Neural cell (in vitro differentiated cells): ENCODE measurements at regions not wholly inside any gene's neighbourhood (a gene's known extent, or its start where the extent isn't known, plus 50 kb on each side); places are given as distances from the start of the nearest gene placed in this dataset.

Experiments
- EP300 ChIP-seq: fragments of 450-650 bp; conservative IDR thresholded peaks from 2 replicates; pipeline ENCODE4 v1.6.1; 2014; ENCODE audit warnings: antibody characterized with exemption, mild to moderate bottlenecking, moderate library complexity; ENCODE audit not compliant: poor library complexity, severe bottlenecking
- EZH2 ChIP-seq: fragments of 200-600, 300-800 bp; shearing (Covaris generic), sonication (generic); IDR thresholded peaks from 2 replicates; pipeline ENCODE4 v1.6.1; 2014; ENCODE audit warnings: antibody characterized with exemption, low read length, borderline replicate concordance, mild to moderate bottlenecking; ENCODE audit not compliant: insufficient read depth, poor library complexity, severe bottlenecking
- MXI1 ChIP-seq: fragments of 450-650 bp; conservative IDR thresholded peaks from 2 replicates; pipeline ENCODE4 v1.6.1; 2014; ENCODE audit warnings: antibody characterized with exemption, mild to moderate bottlenecking; ENCODE audit not compliant: poor library complexity, severe bottlenecking
- POLR2AphosphoS5 ChIP-seq: IDR thresholded peaks from 2 replicates; pipeline ENCODE4 v1.6.1; 2012
- RAD21 ChIP-seq: fragments of 450-650 bp; conservative IDR thresholded peaks from 2 replicates; pipeline ENCODE4 v1.6.1; 2014; ENCODE audit warnings: antibody characterized with exemption, mild to moderate bottlenecking, moderate library complexity
- SMC3 ChIP-seq: fragments of 450-650 bp; conservative IDR thresholded peaks from 2 replicates; pipeline ENCODE4 v1.6.1; 2014; ENCODE audit warnings: antibody characterized with exemption, mild to moderate bottlenecking, moderate library complexity; ENCODE audit not compliant: poor library complexity
- TAF1 ChIP-seq: IDR thresholded peaks from 2 replicates; pipeline ENCODE4 v1.6.1; 2012; ENCODE audit warnings: low read depth
- TF ChIP-seq, protein P1 (sequence below): fragments of 450-650 bp; IDR thresholded peaks from 2 replicates; pipeline ENCODE4 v1.5.1; 2014; ENCODE audit warnings: antibody characterized with exemption, mild to moderate bottlenecking, moderate library complexity; ENCODE audit not compliant: poor library complexity, severe bottlenecking
- TF ChIP-seq, protein P2 (sequence below): IDR thresholded peaks from 2 replicates; pipeline ENCODE4 v1.6.1; 2012; ENCODE audit warnings: borderline replicate concordance

DNA sequence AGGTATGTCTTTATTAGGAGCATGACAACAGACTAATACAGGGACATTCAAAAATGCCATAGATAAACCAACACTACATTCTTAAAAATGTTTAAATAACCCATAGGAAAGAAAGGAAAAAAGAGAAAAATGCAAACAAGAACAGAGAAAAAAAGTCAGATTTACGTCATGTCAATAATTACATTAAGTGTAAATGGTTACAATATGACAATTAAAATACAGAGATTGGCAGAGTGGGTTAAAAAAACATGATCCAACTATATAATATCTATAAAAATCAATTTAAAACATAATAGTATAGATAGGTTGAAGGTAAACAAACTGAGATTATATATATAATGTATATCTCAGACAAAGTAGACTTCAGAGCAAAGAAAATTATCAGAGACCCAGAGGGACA lies 255.8 kb downstream of the ANAPC1 start:
- TF ChIP-seq, protein P1, sequence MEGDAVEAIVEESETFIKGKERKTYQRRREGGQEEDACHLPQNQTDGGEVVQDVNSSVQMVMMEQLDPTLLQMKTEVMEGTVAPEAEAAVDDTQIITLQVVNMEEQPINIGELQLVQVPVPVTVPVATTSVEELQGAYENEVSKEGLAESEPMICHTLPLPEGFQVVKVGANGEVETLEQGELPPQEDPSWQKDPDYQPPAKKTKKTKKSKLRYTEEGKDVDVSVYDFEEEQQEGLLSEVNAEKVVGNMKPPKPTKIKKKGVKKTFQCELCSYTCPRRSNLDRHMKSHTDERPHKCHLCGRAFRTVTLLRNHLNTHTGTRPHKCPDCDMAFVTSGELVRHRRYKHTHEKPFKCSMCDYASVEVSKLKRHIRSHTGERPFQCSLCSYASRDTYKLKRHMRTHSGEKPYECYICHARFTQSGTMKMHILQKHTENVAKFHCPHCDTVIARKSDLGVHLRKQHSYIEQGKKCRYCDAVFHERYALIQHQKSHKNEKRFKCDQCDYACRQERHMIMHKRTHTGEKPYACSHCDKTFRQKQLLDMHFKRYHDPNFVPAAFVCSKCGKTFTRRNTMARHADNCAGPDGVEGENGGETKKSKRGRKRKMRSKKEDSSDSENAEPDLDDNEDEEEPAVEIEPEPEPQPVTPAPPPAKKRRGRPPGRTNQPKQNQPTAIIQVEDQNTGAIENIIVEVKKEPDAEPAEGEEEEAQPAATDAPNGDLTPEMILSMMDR, result no peak
- no peak for TF ChIP-seq EZH2
- TF ChIP-seq TAF1, result no peak
- TF ChIP-seq POLR2AphosphoS5, result no peak
- TF ChIP-seq EP300, result no peak
- no peak for TF ChIP-seq SMC3
- TF ChIP-seq MXI1, result no peak
- TF ChIP-seq, protein P2, sequence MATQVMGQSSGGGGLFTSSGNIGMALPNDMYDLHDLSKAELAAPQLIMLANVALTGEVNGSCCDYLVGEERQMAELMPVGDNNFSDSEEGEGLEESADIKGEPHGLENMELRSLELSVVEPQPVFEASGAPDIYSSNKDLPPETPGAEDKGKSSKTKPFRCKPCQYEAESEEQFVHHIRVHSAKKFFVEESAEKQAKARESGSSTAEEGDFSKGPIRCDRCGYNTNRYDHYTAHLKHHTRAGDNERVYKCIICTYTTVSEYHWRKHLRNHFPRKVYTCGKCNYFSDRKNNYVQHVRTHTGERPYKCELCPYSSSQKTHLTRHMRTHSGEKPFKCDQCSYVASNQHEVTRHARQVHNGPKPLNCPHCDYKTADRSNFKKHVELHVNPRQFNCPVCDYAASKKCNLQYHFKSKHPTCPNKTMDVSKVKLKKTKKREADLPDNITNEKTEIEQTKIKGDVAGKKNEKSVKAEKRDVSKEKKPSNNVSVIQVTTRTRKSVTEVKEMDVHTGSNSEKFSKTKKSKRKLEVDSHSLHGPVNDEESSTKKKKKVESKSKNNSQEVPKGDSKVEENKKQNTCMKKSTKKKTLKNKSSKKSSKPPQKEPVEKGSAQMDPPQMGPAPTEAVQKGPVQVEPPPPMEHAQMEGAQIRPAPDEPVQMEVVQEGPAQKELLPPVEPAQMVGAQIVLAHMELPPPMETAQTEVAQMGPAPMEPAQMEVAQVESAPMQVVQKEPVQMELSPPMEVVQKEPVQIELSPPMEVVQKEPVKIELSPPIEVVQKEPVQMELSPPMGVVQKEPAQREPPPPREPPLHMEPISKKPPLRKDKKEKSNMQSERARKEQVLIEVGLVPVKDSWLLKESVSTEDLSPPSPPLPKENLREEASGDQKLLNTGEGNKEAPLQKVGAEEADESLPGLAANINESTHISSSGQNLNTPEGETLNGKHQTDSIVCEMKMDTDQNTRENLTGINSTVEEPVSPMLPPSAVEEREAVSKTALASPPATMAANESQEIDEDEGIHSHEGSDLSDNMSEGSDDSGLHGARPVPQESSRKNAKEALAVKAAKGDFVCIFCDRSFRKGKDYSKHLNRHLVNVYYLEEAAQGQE, result no peak
- no peak for TF ChIP-seq RAD21
